ENCODE measurements at regions not wholly inside any gene's neighbourhood (a gene's known extent, or its start where the extent isn't known, plus 50 kb on each side); places are given as distances from the start of the nearest gene placed in this dataset.

GRCh38 chr14:85358136-85358785 is 171.7 kb upstream of the FLRT2 start:
- TF ChIP-seq EZH2 (IDR thresholded peaks at IDR 0.05; ENCODE audit: borderline replicate concordance, low read depth, low read length, severe bottlenecking) (no peak), CTCF (IDR thresholded peaks at IDR 0.05; ENCODE audit: borderline replicate concordance, extremely low read depth, low read length, poor library complexity, severe bottlenecking) (no peak)

All from DND-41 (cell line).